ENCODE measurements at regions not wholly inside any gene's neighbourhood (a gene's known extent, or its start where the extent isn't known, plus 50 kb on each side); places are given as distances from the start of the nearest gene placed in this dataset.

DNA sequence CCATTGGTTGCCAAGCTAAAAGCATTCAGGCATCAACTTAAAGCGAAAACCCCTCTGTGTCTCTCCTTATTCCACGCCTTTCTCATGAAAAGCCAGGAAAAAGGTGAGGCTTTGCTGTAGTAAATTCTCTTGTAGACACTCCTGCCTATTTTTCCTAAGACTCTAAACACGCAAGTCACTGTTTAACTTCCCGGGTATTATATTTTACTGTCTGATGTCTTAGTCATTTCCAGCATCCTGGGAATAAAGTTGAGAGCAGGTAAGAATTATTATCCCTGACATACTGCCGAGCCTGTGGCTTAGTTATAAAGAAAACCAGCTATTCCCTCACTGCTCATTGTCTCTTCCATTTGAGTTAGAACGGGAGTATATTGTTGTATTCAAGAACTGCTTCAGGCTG is 112.4 kb upstream of the GATA6 start:
- peaks cover 0 to 1% of the 10 kb centered on the region in 2 experiments for H3K27me3 ChIP-seq (ENCODE audit: control insufficient read depth in 2 of 2, insufficient read depth in 2 of 2, low read length in 2 of 2)
- H3K79me2 ChIP-seq (ENCODE audit: control insufficient read depth, insufficient read depth, low read length): no peaks in the 10 kb centered on the region
- no TSS peak for BruUV-seq (replicated peaks)
- DNase-seq (ENCODE audit: low read depth, low spot score) (no peak), FAIRE-seq (no peak)
- H2AFZ ChIP-seq (ENCODE audit: low read depth, low read length): no peak overlapping the region
- no peaks in the 10 kb centered on the region for H4K20me1 ChIP-seq (replicated peaks; ENCODE audit: control insufficient read depth, extremely low read depth, insufficient read depth, low read length)
- no peak overlapping the region for H3K4me2 ChIP-seq (ENCODE audit: insufficient read depth, low read length)
- no peaks in the 10 kb centered on the region for H3K9me3 ChIP-seq (replicated peaks; ENCODE audit: control insufficient read depth, insufficient read depth, low read length)
- no peak overlapping the region for H3K9ac ChIP-seq (replicated peaks; ENCODE audit: extremely low read depth, insufficient read depth, low read length)
- ChIA-PET CTCF (interaction anchor here (0.6 to 0.7 kb wide), 2 partner anchors 566 to 668 kb away, joined by 3 to 4 read pairs; no protein-coding TSS in a partner anchor), POLR2A (no interaction called here)
- dilution Hi-C loops (cut with MboI; ENCODE audit: extremely low pct_ligation_motif_present, low sequenced_read_pairs): no loop called here
- no peaks in the 10 kb centered on the region for H3K4me1 ChIP-seq (ENCODE audit: control insufficient read depth, extremely low read depth, insufficient read depth, low read length)
- no peaks in the 10 kb centered on the region for H3K9me1 ChIP-seq (replicated peaks; ENCODE audit: control insufficient read depth, extremely low read depth, insufficient read depth, low read length)
- H3K27ac ChIP-seq (ENCODE audit: insufficient read depth, low read depth, low read length): no peak overlapping the region
- no peak for TF ChIP-seq EZH2 (IDR thresholded peaks at IDR 0.05; ENCODE audit: borderline replicate concordance, low read depth, low read length, severe bottlenecking)
- TF ChIP-seq, protein P1, sequence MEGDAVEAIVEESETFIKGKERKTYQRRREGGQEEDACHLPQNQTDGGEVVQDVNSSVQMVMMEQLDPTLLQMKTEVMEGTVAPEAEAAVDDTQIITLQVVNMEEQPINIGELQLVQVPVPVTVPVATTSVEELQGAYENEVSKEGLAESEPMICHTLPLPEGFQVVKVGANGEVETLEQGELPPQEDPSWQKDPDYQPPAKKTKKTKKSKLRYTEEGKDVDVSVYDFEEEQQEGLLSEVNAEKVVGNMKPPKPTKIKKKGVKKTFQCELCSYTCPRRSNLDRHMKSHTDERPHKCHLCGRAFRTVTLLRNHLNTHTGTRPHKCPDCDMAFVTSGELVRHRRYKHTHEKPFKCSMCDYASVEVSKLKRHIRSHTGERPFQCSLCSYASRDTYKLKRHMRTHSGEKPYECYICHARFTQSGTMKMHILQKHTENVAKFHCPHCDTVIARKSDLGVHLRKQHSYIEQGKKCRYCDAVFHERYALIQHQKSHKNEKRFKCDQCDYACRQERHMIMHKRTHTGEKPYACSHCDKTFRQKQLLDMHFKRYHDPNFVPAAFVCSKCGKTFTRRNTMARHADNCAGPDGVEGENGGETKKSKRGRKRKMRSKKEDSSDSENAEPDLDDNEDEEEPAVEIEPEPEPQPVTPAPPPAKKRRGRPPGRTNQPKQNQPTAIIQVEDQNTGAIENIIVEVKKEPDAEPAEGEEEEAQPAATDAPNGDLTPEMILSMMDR (IDR thresholded peaks at IDR 0.05; ENCODE audit: extremely low read depth in 1 of 2, insufficient read depth in 1 of 2, low read depth in 1 of 2, low read length in 2 of 2): no peak
- no peak for TF ChIP-seq MYC (IDR thresholded peaks at IDR 0.05; ENCODE audit: low read depth, low read length)
- no peak for TF ChIP-seq MAX (IDR thresholded peaks at IDR 0.05; ENCODE audit: insufficient read depth, insufficient read length)
- no peak for TF ChIP-seq GATA2 (IDR thresholded peaks at IDR 0.05; ENCODE audit: insufficient read depth, insufficient read length, low read depth, low read length)
- TF ChIP-seq POLR2AphosphoS5 (IDR thresholded peaks at IDR 0.05; ENCODE audit: insufficient read depth, low read depth, low read length): no peak
- TF ChIP-seq JUN (IDR thresholded peaks at IDR 0.05; ENCODE audit: borderline replicate concordance, insufficient read depth, insufficient read length, low read depth): no peak
- intact Hi-C loops (cut with micrococcal nuclease): no loop called here
- no peaks in the 10 kb centered on the region for H3K36me3 ChIP-seq (ENCODE audit: control insufficient read depth in 2 of 2, extremely low read depth in 1 of 2, insufficient read depth in 2 of 2, low read length in 2 of 2)
- no peak overlapping the region for H3K4me3 ChIP-seq (replicated peaks in 1 of 3; ENCODE audit: insufficient read depth in 1 of 3, low read depth in 1 of 3, low read length in 3 of 3)

All from endothelial cell of umbilical vein (primary cell).